PC-3 (cell line): ENCODE measurements at regions not wholly inside any gene's neighbourhood (a gene's known extent, or its start where the extent isn't known, plus 50 kb on each side); places are given as distances from the start of the nearest gene placed in this dataset.

ENCODE experiments used
- ATAC-seq: fragments of 200-7000 bp; cut with Tn5 transposase; 2 replicates; pipeline ENCODE4 v1.9.1; 2020; ENCODE audit warnings: mild to moderate bottlenecking, moderate library complexity
- BruUV-seq: library from RNA; stranded (reverse); fragments of 400-500 nt; replicated peaks from 2 replicates; lab custom pipeline; 2021; lab: Mats Ljungman, UMichigan
- CTCF ChIA-PET: fragments of 300-600 bp; sonication (Branson Sonifier 250); formaldehyde crosslinking; loops from one replicate; lab custom pipeline; 2022; ENCODE audit warnings: antibody characterized with exemption; lab: Charles Lee
- POLR2A ChIA-PET: fragments of 300-600 bp; sonication (Branson Sonifier 250); formaldehyde crosslinking; loops from one replicate; lab custom pipeline; 2022; ENCODE audit warnings: antibody characterized with exemption; ENCODE audit not compliant: unreplicated experiment; lab: Charles Lee
- DNase-seq: peaks from one replicate; pipeline ENCODE4 v3.0.0-alpha.2; 2015
- H2AFZ ChIP-seq: fragments of 300-600 bp; sonication (generic); 2 replicates; pipeline ENCODE4 v1.6.0; 2016; ENCODE audit warnings: antibody characterized with exemption, low read length
- H3F3A ChIP-seq: fragments of 300-600 bp; sonication (generic); one replicate; pipeline ENCODE4 v1.6.0; 2017; ENCODE audit warnings: antibody characterized with exemption, low read length, control low read depth, mild to moderate bottlenecking; ENCODE audit not compliant: unreplicated experiment
- H3K27ac ChIP-seq: fragments of 300-600 bp; sonication (generic); 2 replicates; pipeline ENCODE4 v1.5.1; 2016; ENCODE audit warnings: mild to moderate bottlenecking, low read length
- H3K27me3 ChIP-seq: fragments of 300-600 bp; sonication (generic); 2 replicates; pipeline ENCODE4 v1.6.1; 2016; ENCODE audit warnings: low read length, mixed read lengths
- H3K36me3 ChIP-seq: fragments of 300-600 bp; sonication (generic); 2 replicates; pipeline ENCODE4 v1.6.1; 2016; ENCODE audit warnings: low read depth, mixed run types, low read length, mixed read lengths
- H3K4me1 ChIP-seq: fragments of 300-600 bp; sonication (generic); 2 replicates; pipeline ENCODE4 v1.5.1; 2016; ENCODE audit warnings: low read length; ENCODE audit not compliant: insufficient read depth
- H3K4me2 ChIP-seq: fragments of 300-600 bp; sonication (generic); 2 replicates; pipeline ENCODE4 v1.6.0; 2016; ENCODE audit warnings: low read length
- H3K4me3 ChIP-seq: fragments of 300-600 bp; sonication (generic); 2 replicates; pipeline ENCODE4 v1.5.1; 2016; ENCODE audit warnings: mild to moderate bottlenecking, low read length, mixed read lengths
- H3K79me2 ChIP-seq: fragments of 300-600 bp; sonication (generic); 2 replicates; pipeline ENCODE4 v1.6.1; 2017; ENCODE audit warnings: low read length, mixed read lengths
- H3K9ac ChIP-seq: fragments of 300-600 bp; sonication (generic); 2 replicates; pipeline ENCODE4 v1.6.0; 2016; ENCODE audit warnings: mild to moderate bottlenecking, low read length
- H3K9me2 ChIP-seq: fragments of 300-600 bp; sonication (generic); replicated peaks from 2 replicates; pipeline ENCODE4 v1.6.1; 2016; ENCODE audit warnings: mixed run types, low read length, mixed read lengths
- H3K9me3 ChIP-seq: fragments of 300-600 bp; sonication (generic); 2 replicates; pipeline ENCODE4 v1.6.1; 2016; ENCODE audit warnings: low read length, mixed read lengths
- H4K20me1 ChIP-seq: fragments of 300-600 bp; sonication (generic); 2 replicates; pipeline ENCODE4 v1.6.1; 2016; ENCODE audit warnings: low read length, mixed read lengths
- CTCF ChIP-seq: fragments of 300-600 bp; sonication (generic); conservative IDR thresholded peaks from 2 replicates; pipeline ENCODE4 v1.5.1; 2017; ENCODE audit warnings: antibody characterized with exemption, low read depth, mild to moderate bottlenecking, low read length
- EZH2 ChIP-seq: fragments of 300-600 bp; sonication (generic); IDR thresholded peaks from one replicate; pipeline ENCODE4 v1.6.1; 2017; ENCODE audit warnings: antibody characterized with exemption, mild to moderate bottlenecking, low read length; ENCODE audit not compliant: unreplicated experiment
- EZH2phosphoT487 ChIP-seq: fragments of 300-600 bp; sonication (generic); IDR thresholded peaks from 2 replicates; pipeline ENCODE4 v1.6.1; 2018; ENCODE audit warnings: mild to moderate bottlenecking, antibody characterized with exemption, low read length, borderline replicate concordance
- intact Hi-C: fragments of 100-400 bp; cut with micrococcal nuclease; formaldehyde crosslinking; loops from 2 replicates; pipeline ENCODE4 v1.9.0; 2023

- CTCF ChIA-PET: no interaction called here
These were observed 92.6 kb upstream of the VAV3 start for GRCh38 chr1:108057541-108057940.

GRCh38 chr1:108056436-108056990, 91.5 kb upstream of the VAV3 start:
- Histone ChIP-seq H3K27me3 (no peaks in the 10 kb centered on the region), H3K9ac (no peak overlapping the region), H3K36me3 (no peaks in the 10 kb centered on the region), H3K27ac (no peak overlapping the region), H2AFZ (no peak overlapping the region), H3K9me3 (no peaks in the 10 kb centered on the region), H4K20me1 (no peaks in the 10 kb centered on the region), H3K79me2 (no peaks in the 10 kb centered on the region), H3K4me1 (peaks cover 7% of the 10 kb centered on the region; the same call in 1 of the 2 replicates), H3F3A (no peaks in the 10 kb centered on the region), H3K4me3 (no peak overlapping the region), H3K4me2 (no peak overlapping the region), H3K9me2 (no peaks in the 10 kb centered on the region)
- ATAC-seq (no peak), DNase-seq (no peak)
- no TSS peak for BruUV-seq
- ChIA-PET CTCF (no interaction called here), POLR2A (no interaction called here)
- TF ChIP-seq EZH2 (no peak), EZH2phosphoT487 (no peak), CTCF (no peak)
- intact Hi-C loops: loop anchor here (10.0 kb wide), 1 partner anchor 122 kb away; no protein-coding TSS in a partner anchor

More at GRCh38 chr1:108057541-108057940, 92.6 kb upstream of the VAV3 start:
- intact Hi-C loops: loop anchor here (10.0 kb wide), 1 partner anchor 123 kb away; no protein-coding TSS in a partner anchor
- BruUV-seq: no TSS peak
- no peaks in the 10 kb centered on the region for H3K9me2 ChIP-seq
- DNase-seq (no peak), ATAC-seq (no peak)
- H3K9ac ChIP-seq: no peak overlapping the region
- H3K4me2 ChIP-seq: no peak overlapping the region
- no peaks in the 10 kb centered on the region for H3K36me3 ChIP-seq
- H4K20me1 ChIP-seq: no peaks in the 10 kb centered on the region
- no peaks in the 10 kb centered on the region for H3F3A ChIP-seq
- no peaks in the 10 kb centered on the region for H3K9me3 ChIP-seq
- H3K4me3 ChIP-seq: no peak overlapping the region
- POLR2A ChIA-PET: no interaction called here
- no peak overlapping the region for H2AFZ ChIP-seq
- H3K27ac ChIP-seq: no peak overlapping the region
- peaks cover 7% of the 10 kb centered on the region; the same call in 1 of the 2 replicates for H3K4me1 ChIP-seq
- no peaks in the 10 kb centered on the region for H3K27me3 ChIP-seq
- TF ChIP-seq EZH2phosphoT487 (no peak), EZH2 (no peak), CTCF (no peak)
- H3K79me2 ChIP-seq: no peaks in the 10 kb centered on the region

GRCh38 chr1:108055387-108055786, 90.4 kb upstream of the VAV3 start:
- intact Hi-C loops: loop anchor here (10.0 kb wide), 1 partner anchor 121 kb away; no protein-coding TSS in a partner anchor
- Histone ChIP-seq H3K9ac (no peak overlapping the region), H3K9me3 (no peaks in the 10 kb centered on the region), H3K4me3 (no peak overlapping the region), H3F3A (no peaks in the 10 kb centered on the region), H3K27ac (no peak overlapping the region), H3K27me3 (no peaks in the 10 kb centered on the region), H3K4me2 (no peak overlapping the region), H3K4me1 (peaks cover 8% of the 10 kb centered on the region; the same call in 1 of the 2 replicates), H4K20me1 (no peaks in the 10 kb centered on the region), H2AFZ (no peak overlapping the region), H3K79me2 (no peaks in the 10 kb centered on the region), H3K36me3 (no peaks in the 10 kb centered on the region), H3K9me2 (no peaks in the 10 kb centered on the region)
- ATAC-seq (no peak), DNase-seq (no peak)
- CTCF ChIA-PET: no interaction called here
- TF ChIP-seq EZH2: no peak
- no peak for TF ChIP-seq EZH2phosphoT487
- TF ChIP-seq CTCF: no peak
- no TSS peak for BruUV-seq
- POLR2A ChIA-PET: no interaction called here
